ENCODE measurements at regions not wholly inside any gene's neighbourhood (a gene's known extent, or its start where the extent isn't known, plus 50 kb on each side); places are given as distances from the start of the nearest gene placed in this dataset.

DNA sequence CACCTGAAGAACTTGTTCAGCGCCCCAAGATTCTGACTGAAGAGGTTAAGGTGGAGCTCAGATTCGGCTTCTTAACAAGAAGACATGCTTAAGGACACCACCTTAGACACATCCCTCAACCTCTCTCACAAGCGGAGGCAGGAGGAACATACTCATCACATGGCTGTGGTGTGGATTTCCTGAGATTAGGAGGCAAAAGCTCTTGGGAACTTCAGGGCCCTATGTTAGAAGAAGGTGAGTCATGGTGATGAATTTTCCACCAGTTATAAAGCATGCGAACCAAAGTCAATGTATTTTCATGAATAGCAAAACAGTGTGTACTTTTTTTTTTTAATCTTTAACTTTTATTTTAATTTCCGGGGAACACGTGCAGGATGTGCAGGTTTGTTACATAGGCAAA is 212.2 kb upstream of the SUCLG2 start:
- Histone ChIP-seq H3K27me3 (ENCODE audit: insufficient read depth, low read length) (no peaks in the 10 kb centered on the region), H3K9me3 (ENCODE audit: low read depth, low read length) (no peaks in the 10 kb centered on the region), H3K4me1 (ENCODE audit: insufficient read depth, low read length) (no peaks in the 10 kb centered on the region), H3K4me3 (ENCODE audit: low read length) (no peak overlapping the region)

DNA sequence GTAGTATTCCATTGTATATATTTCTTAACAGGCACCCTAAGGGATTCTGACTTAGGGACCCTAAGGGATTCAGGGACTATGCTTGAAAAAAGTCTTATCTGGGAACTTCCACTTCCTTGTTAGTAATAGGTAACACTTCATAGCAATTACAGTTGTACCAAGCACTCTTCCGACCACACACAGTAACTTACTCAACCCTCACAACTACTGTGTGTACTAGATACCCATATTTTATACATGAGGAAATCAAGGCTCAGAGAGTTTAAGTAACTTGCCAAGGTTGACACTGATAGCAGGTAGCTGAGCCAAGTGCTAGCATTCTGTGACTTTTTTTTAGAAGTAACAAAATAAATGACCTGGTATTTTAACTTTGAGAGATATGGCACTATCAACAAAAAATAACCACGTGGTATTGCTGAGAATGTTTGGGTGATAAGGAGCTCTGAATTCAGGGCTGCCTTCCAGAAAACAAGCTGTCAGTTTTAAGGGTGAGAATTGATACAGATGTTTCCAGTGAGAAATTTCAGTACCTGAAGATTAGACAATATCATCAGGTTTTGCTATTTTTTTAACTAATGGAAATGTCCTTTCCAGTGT is 210.3 kb upstream of the SUCLG2 start:
- Histone ChIP-seq H3K4me1 (ENCODE audit: insufficient read depth, low read length) (no peaks in the 10 kb centered on the region), H3K9me3 (ENCODE audit: low read depth, low read length) (no peaks in the 10 kb centered on the region), H3K27me3 (ENCODE audit: insufficient read depth, low read length) (no peaks in the 10 kb centered on the region), H3K4me3 (ENCODE audit: low read length) (no peak overlapping the region)

DNA sequence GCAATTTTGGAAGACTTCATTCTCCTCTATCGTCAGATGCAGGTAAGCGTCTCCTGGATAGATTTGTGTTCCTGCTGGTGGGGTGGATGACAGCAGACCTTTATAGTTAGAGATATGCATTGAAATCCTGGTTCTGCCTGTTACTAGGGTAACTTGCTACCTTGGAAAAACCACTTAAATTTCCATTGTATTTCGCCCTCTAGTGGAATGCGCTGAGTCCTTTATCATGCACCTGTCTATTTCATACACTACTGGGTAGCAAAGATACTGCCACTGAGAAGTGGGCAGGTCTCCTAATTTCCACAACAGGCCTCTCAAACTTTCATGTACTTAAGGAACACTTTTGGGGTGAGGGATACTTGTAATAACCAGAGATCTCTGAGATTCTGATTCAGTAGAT is 209.5 kb upstream of the SUCLG2 start:
- H3K9me3 ChIP-seq (ENCODE audit: low read depth, low read length): no peaks in the 10 kb centered on the region
- no peak overlapping the region for H3K4me3 ChIP-seq (ENCODE audit: low read length)
- H3K4me1 ChIP-seq (ENCODE audit: insufficient read depth, low read length): no peaks in the 10 kb centered on the region
- H3K27me3 ChIP-seq (ENCODE audit: insufficient read depth, low read length): no peaks in the 10 kb centered on the region

DNA sequence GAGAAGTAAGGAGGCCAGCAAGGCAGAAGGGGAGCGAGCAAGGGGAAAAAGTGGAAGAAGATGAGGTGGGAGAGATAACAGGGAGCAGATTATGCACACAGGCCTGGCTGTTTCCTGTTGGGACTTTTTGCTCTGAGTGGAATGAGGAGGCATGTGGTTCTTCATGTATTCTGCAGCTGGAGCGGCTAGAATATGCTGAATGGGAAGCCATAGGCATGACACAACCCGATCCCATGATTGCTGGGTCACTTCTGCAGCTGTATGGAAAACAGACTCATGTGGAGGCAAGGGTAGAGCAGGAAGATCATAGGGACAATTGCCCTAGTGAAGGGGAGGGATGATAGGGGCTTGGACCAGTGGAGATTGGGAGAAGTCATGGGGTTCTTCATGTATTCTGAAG is 206.0 kb upstream of the SUCLG2 start:
- Histone ChIP-seq H3K27me3 (ENCODE audit: insufficient read depth, low read length) (no peaks in the 10 kb centered on the region), H3K4me1 (ENCODE audit: insufficient read depth, low read length) (no peaks in the 10 kb centered on the region), H3K9me3 (ENCODE audit: low read depth, low read length) (no peaks in the 10 kb centered on the region), H3K4me3 (ENCODE audit: low read length) (no peak overlapping the region)

DNA sequence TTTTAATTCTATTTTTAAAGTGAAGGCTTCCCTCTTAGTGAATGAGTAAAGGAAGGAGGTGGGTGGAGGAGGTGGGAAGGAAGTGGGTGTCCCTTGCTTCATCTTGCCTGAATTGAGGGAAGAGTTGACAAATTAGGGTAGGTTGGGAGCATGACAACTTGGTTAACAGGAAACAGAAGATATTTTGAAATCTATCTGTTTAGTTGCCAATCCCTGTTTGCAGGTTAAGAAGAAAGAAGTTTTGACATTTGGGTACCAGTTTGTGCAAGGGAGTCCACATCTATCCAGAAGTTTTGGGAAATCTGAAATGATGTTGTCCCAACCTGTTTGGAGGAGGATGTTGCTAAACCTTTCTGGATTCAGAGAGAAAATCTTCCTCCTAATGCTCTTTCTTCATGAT is 204.1 kb upstream of the SUCLG2 start:
- Histone ChIP-seq H3K9me3 (ENCODE audit: low read depth, low read length) (no peaks in the 10 kb centered on the region), H3K27me3 (ENCODE audit: insufficient read depth, low read length) (no peaks in the 10 kb centered on the region), H3K4me3 (ENCODE audit: low read length) (no peak overlapping the region)

DNA sequence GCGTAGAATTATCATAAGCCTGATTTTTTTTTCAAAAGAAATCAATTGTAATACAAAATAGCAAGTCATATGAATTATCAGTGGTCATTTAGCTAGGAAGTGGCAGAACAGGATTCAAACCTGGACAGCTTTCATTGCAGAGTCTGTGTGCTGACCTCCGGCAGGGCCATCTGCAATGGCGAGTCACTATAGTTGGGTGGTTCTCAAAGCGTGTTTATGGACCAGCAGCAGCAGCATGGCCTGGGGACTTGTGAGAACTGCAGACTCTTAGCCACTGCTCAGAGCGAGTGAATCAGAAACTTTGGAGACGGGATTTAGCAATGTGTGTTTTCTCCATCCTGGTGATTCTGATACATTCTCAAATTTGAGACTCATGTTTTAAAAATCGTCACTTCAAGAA is 202.3 kb upstream of the SUCLG2 start:
- H3K9me3 ChIP-seq (ENCODE audit: low read depth, low read length): no peaks in the 10 kb centered on the region
- H3K27me3 ChIP-seq (ENCODE audit: insufficient read depth, low read length): no peaks in the 10 kb centered on the region
- H3K4me3 ChIP-seq (ENCODE audit: low read length): no peak overlapping the region
- no peaks in the 10 kb centered on the region for H3K4me1 ChIP-seq (ENCODE audit: insufficient read depth, low read length)

More for the DNA sequence above, 204.1 kb upstream of the SUCLG2 start:
- H3K4me1 ChIP-seq (ENCODE audit: insufficient read depth, low read length): no peaks in the 10 kb centered on the region

DNA sequence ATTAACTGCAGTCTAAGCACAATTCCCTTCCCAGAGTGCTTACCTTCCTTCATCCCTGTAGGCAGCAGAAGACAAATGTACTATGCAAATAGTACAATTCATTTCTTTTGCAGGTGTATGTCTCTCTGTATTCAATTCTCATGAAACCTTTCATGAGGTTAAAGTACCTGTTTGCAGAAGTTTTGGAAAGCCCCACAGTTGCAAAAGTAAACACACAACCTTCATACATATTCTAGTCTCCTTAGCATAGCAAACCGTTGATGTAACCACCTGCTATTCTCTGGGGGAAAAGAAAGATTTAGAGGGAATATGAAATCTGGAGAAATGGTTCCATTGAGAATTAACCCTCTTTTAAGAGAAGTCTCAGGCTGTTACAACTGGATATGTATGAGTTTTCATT is 200.3 kb upstream of the SUCLG2 start:
- H3K4me3 ChIP-seq (ENCODE audit: low read length): no peak overlapping the region
- H3K9me3 ChIP-seq (ENCODE audit: low read depth, low read length): no peaks in the 10 kb centered on the region
- H3K27me3 ChIP-seq (ENCODE audit: insufficient read depth, low read length): no peaks in the 10 kb centered on the region
- no peaks in the 10 kb centered on the region for H3K4me1 ChIP-seq (ENCODE audit: insufficient read depth, low read length)

DNA sequence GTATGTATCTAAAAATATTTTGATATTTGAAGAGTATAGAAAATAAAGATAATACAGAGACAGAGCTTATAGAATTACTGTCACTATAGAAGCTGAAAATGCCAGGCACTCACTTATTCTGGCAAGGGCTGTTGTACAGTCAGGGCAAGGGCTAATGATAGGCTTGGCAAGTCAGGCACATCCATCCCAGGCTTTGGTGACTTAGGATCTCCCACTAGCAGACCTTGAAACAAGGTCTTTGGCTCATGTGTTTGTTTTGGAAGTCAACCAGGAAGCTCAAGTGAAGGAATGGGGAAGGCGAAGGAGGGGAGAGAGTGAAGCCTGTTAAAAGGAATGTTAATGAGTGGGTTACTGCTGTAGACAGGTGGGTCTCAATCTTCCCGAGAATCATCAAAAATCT is 199.1 kb upstream of the SUCLG2 start:
- no peaks in the 10 kb centered on the region for H3K4me1 ChIP-seq (ENCODE audit: insufficient read depth, low read length)
- no peak overlapping the region for H3K4me3 ChIP-seq (ENCODE audit: low read length)
- H3K27me3 ChIP-seq (ENCODE audit: insufficient read depth, low read length): no peaks in the 10 kb centered on the region
- no peaks in the 10 kb centered on the region for H3K9me3 ChIP-seq (ENCODE audit: low read depth, low read length)

DNA sequence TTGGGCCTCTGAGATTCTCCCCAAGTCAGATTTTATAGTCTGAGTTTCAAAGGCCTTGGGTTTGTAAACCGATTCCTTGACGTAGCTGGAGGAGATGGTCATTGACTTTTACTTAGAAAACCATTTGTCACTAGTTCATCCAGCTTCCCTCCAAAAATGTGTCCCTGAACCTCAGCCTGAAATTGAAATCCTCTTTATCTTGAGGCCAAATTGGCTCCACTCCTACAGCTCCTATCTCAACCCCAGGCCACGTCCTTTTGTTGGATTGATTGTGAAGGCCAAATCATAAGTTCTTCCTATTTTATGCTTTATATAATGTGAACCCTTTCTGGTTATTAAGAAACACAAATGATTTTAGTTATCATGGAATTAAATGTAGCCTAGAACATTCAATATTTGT is 193.9 kb upstream of the SUCLG2 start:
- Histone ChIP-seq H3K4me1 (ENCODE audit: insufficient read depth, low read length) (no peaks in the 10 kb centered on the region), H3K9me3 (ENCODE audit: low read depth, low read length) (no peaks in the 10 kb centered on the region), H3K4me3 (ENCODE audit: low read length) (no peak overlapping the region), H3K27me3 (ENCODE audit: insufficient read depth, low read length) (no peaks in the 10 kb centered on the region)

DNA sequence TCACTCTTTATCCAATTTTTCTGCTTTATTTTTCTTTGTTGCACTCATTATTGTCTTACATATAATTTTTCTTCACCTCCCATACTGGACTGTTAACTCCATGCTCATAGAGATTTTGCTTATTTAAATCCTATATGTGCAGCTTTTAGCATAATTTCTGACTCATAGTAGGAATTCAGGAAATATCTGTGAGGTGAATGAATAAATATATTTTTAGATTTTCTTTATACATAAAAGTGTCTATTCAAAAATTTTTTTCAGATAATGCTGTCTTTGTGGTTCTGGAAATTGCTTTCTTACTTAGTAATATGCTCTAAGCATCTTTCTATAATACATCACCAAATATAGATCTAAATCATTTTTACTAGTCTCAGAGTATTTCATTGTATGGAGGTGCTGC is 191.8 kb upstream of the SUCLG2 start:
- no peaks in the 10 kb centered on the region for H3K4me1 ChIP-seq (ENCODE audit: insufficient read depth, low read length)

DNA sequence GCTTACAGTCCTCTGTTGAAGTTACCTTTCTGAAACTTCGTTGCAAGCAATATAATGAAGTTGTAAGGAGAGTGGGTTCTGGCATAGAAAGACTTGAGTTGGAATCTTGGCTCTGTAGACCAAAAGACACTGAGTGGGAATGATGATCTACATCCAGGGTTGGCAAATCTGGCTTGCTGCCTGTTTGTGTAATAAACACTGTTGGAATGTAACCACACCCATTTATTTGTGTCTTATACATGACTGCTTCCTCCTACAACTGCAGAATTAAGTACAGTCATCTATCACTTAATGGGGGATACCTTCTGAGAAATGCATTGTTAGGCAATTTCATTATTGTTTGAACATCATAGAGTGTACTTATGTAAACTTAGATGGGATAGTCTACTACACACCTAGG is 178.4 kb upstream of the SUCLG2 start:
- no peak overlapping the region for H3K4me3 ChIP-seq (ENCODE audit: low read length)
- H3K27me3 ChIP-seq (ENCODE audit: insufficient read depth, low read length): no peaks in the 10 kb centered on the region
- H3K9me3 ChIP-seq (ENCODE audit: low read depth, low read length): peaks cover 5% of the 10 kb centered on the region

More for the DNA sequence above, 191.8 kb upstream of the SUCLG2 start:
- H3K27me3 ChIP-seq (ENCODE audit: insufficient read depth, low read length): no peaks in the 10 kb centered on the region
- H3K4me3 ChIP-seq (ENCODE audit: low read length): no peak overlapping the region
- H3K9me3 ChIP-seq (ENCODE audit: low read depth, low read length): no peaks in the 10 kb centered on the region

DNA sequence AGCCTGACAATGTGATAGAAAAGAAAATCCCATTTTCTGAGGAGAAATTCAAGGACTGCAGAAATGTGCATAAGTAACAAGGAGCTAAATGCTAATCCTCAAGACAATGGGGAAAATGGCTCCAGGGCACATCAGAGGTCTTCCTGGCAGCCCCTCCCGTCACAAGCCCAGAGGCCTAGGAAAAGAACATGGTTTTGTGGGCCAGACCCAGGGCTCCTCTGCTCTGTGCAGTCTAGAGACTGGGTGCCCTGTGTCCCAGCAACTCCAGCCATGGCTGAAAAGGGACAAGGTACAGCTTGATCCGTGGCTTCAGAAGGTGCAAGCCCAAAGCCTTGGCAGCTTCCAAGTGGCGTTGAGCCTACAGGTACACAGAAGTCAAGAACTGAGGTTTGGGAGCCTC is 176.8 kb upstream of the SUCLG2 start:
- H3K4me3 ChIP-seq (ENCODE audit: low read length): no peak overlapping the region
- no peaks in the 10 kb centered on the region for H3K27me3 ChIP-seq (ENCODE audit: insufficient read depth, low read length)
- no peaks in the 10 kb centered on the region for H3K4me1 ChIP-seq (ENCODE audit: insufficient read depth, low read length)
- peaks cover 5% of the 10 kb centered on the region for H3K9me3 ChIP-seq (ENCODE audit: low read depth, low read length)

More for the DNA sequence above, 178.4 kb upstream of the SUCLG2 start:
- no peaks in the 10 kb centered on the region for H3K4me1 ChIP-seq (ENCODE audit: insufficient read depth, low read length)

DNA sequence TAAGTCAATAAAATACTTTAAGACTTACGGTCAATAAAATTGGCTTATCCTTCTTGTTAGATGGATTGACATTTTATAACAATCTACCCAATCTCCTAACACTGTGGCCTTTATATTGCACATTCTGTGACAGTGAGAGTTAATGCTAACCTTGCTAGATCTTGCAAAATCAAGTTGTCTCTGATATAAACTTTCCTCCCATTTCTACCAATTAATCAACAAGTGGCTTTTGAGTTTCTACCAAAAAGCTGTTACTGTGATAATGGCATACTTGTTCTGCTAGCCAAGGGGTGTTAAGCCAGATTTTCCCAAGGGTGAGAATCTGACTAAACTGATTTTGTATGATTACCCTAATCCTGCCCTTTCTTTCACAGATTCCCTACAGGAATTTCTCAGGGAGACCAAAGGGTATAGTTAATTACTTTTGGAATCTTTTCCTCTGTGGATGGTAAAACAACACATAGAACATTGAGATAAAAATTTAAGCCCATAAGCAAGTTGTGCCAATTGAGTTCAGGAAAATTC is 174.1 kb upstream of the SUCLG2 start:
- peaks cover 5% of the 10 kb centered on the region for H3K9me3 ChIP-seq (ENCODE audit: low read depth, low read length)
- H3K27me3 ChIP-seq (ENCODE audit: insufficient read depth, low read length): no peaks in the 10 kb centered on the region

DNA sequence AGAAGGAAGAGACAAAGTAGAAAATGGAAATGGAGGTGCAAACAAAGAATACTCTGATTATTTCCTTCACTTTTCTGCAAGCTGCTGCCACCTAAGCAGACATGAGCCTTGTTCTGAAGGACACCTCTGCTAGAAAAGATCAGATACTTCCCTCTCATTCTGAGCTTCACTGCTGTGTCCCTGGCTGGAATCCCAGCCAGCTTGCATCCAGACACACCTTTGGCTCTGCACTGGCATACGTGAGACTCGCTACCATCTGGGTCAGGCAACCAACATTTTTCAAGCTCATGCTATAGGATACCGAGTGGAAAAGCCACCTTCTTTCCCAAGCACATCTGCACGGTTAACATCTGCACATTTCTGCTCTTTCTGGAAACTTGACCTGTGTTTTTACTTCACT is 166.7 kb upstream of the SUCLG2 start:
- H3K9me3 ChIP-seq (ENCODE audit: low read depth, low read length): no peaks in the 10 kb centered on the region
- H3K27me3 ChIP-seq (ENCODE audit: insufficient read depth, low read length): no peaks in the 10 kb centered on the region
- H3K4me1 ChIP-seq (ENCODE audit: insufficient read depth, low read length): no peaks in the 10 kb centered on the region
- H3K4me3 ChIP-seq (ENCODE audit: low read length): no peak overlapping the region

More for the DNA sequence above, 174.1 kb upstream of the SUCLG2 start:
- Histone ChIP-seq H3K4me1 (ENCODE audit: insufficient read depth, low read length) (no peaks in the 10 kb centered on the region), H3K4me3 (ENCODE audit: low read length) (no peak overlapping the region)

DNA sequence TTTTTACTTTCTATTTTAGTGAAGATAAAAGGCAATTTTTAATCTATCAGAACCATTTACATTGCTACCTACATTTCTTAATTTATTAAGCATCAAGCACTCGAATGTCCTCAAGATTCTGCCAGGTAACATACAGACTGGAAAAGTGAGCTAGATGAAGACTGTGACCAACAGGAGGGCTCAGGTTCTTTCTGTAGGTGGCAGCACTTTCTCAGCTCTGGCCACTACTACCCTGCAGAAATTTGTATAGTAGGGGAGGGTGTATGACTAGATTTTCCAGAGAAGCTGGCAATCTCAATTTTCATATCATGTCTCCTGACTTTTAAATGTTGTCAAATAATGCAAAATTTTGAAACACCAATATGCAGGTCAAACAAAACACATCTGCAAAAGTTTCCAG is 165.0 kb upstream of the SUCLG2 start:
- H3K4me3 ChIP-seq (ENCODE audit: low read length): no peak overlapping the region
- no peaks in the 10 kb centered on the region for H3K4me1 ChIP-seq (ENCODE audit: insufficient read depth, low read length)
- no peaks in the 10 kb centered on the region for H3K9me3 ChIP-seq (ENCODE audit: low read depth, low read length)
- H3K27me3 ChIP-seq (ENCODE audit: insufficient read depth, low read length): no peaks in the 10 kb centered on the region

DNA sequence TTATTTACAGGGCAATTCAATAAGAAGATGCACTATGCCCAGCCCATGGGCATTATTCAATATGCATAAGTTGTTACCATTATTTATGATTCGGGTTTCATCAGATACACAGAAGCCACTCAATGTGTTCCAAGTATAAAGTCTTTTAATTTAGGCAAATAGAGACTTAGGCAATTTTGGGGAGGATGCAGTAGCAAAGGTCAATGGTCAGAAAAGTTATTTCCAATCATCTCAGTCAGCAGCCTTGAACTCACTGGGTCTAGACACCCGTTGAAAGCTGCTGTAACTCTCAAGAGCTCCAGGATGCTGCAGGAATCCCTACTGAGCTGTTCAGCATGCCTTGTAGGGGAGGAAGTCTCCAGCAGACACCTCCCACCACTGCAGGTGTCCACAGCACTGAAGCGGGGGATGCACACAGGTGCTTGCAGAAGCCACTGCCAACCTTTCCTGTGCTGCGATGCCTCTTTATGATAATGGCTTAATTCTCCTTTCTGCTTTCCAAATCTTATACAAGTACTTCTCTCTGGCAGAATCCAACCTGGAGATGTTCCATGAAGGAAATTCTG is 155.0 kb upstream of the SUCLG2 start:
- H3K4me3 ChIP-seq (ENCODE audit: low read length): no peak overlapping the region
- no peaks in the 10 kb centered on the region for H3K4me1 ChIP-seq (ENCODE audit: insufficient read depth, low read length)
- H3K9me3 ChIP-seq (ENCODE audit: low read depth, low read length): no peaks in the 10 kb centered on the region
- peaks cover 3% of the 10 kb centered on the region for H3K27me3 ChIP-seq (ENCODE audit: insufficient read depth, low read length)
